Brain microvascular endothelial cell (primary cell): ENCODE measurements at regions not wholly inside any gene's neighbourhood (a gene's known extent, or its start where the extent isn't known, plus 50 kb on each side); places are given as distances from the start of the nearest gene placed in this dataset.

Source experiments
- DNase-seq: peaks from one replicate; pipeline ENCODE4 v3.0.0-alpha.2; 2020
- H3K27ac ChIP-seq: fragments of 250-450 bp; sonication (Bioruptor Pico); 2 replicates; pipeline ENCODE4 v1.5.1; 2020; ENCODE audit warnings: mild to moderate bottlenecking, moderate library complexity
- H3K27me3 ChIP-seq: fragments of 250-450 bp; sonication (Bioruptor Pico); replicated peaks from 2 replicates; pipeline ENCODE4 v1.5.1; 2020; ENCODE audit warnings: mild to moderate bottlenecking
- H3K36me3 ChIP-seq: fragments of 250-450 bp; sonication (Bioruptor Pico); replicated peaks from 2 replicates; pipeline ENCODE4 v1.5.1; 2020; ENCODE audit warnings: mild to moderate bottlenecking
- H3K4me3 ChIP-seq: 2 replicates; pipeline ENCODE4 v1.5.1; 2011; ENCODE audit warnings: low read depth, mild to moderate bottlenecking, control low read depth, low read length, moderate library complexity
- CTCF ChIP-seq: IDR thresholded peaks from 2 replicates; pipeline ENCODE4 v1.5.1; 2011; ENCODE audit warnings: low read depth, mild to moderate bottlenecking, moderate library complexity, low read length, control low read depth, inconsistent platforms; ENCODE audit errors: missing control alignments
- in situ Hi-C: cut with HindIII; loops from 2 replicates; pipeline ENCODE4 v1.10.0; 2017; ENCODE audit warnings: low sequenced_read_pairs, low pct_ligation_motif_present

DNA sequence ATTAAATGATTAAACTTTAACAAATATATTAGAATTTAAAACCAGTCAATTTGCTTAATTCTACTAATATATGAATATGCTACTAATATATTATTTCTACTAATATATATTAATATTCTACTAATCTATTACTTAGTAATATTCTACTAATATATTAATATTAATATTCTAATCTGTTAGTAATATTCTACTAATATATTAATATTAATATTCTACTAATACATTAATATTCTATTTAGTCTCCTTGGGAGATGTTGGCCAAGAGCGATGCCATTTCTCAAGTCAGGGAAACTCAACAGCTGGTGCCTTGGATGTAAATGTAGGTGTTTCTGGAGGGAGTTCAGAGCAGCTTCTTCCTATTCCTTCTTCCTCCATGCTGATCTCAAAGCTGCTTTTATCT, 259.2 kb upstream of the TMTC4 start:
- no peak overlapping the region for H3K27ac ChIP-seq
- in situ Hi-C loops = no loop called here
- no peaks in the 10 kb centered on the region for H3K27me3 ChIP-seq
- no peak overlapping the region for H3K4me3 ChIP-seq
- H3K36me3 ChIP-seq = no peaks in the 10 kb centered on the region
- no peak for DNase-seq
- no peak for TF ChIP-seq CTCF

DNA sequence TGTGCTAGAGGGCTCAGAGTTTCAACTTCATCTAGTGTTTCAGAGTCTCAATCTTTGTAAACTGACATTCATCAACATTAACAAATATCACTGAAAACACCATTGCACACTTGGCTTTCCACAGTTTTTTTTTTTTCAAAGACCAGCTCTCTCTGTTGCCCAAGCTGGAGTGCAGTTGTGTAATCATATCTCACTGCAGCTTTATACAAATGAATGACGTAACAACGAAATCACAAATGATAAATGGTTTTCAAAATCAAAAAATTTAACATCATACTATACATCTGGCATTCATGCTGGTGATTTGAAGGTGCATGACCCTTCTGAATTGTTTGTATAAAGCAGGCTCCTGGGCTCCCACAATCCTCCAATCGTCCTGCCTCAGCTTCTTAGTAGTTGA, 248.0 kb upstream of the TMTC4 start:
- Histone ChIP-seq H3K27me3 (no peaks in the 10 kb centered on the region), H3K27ac (no peak overlapping the region), H3K36me3 (no peaks in the 10 kb centered on the region), H3K4me3 (no peak overlapping the region)
- DNase-seq = no peak
- in situ Hi-C loops = no loop called here
- TF ChIP-seq CTCF = no peak

- Histone ChIP-seq H3K4me3 (no peak overlapping the region), H3K27ac (no peak overlapping the region), H3K36me3 (no peaks in the 10 kb centered on the region), H3K27me3 (no peaks in the 10 kb centered on the region)
- TF ChIP-seq CTCF = no peak
- no peak for DNase-seq
- in situ Hi-C loops = no loop called here
Observed at GRCh38 chr13:100921139-100921538, 246.5 kb upstream of the TMTC4 start.

- Histone ChIP-seq H3K27ac (no peak overlapping the region), H3K27me3 (no peaks in the 10 kb centered on the region), H3K4me3 (no peak overlapping the region), H3K36me3 (no peaks in the 10 kb centered on the region)
- no peak for DNase-seq
- no peak for TF ChIP-seq CTCF
- in situ Hi-C loops = no loop called here
Observed at GRCh38 chr13:100917011-100917410, 242.4 kb upstream of the TMTC4 start.

- no peak for TF ChIP-seq CTCF
Observed at GRCh38 chr13:100913143-100913542, 238.5 kb upstream of the TMTC4 start.

GRCh38 chr13:100904293-100904976, 229.8 kb upstream of the TMTC4 start:
- no peaks in the 10 kb centered on the region for H3K27me3 ChIP-seq
- in situ Hi-C loops = no loop called here
- no peak overlapping the region for H3K27ac ChIP-seq
- no peaks in the 10 kb centered on the region for H3K36me3 ChIP-seq
- DNase-seq = no peak
- no peak overlapping the region for H3K4me3 ChIP-seq
- no peak for TF ChIP-seq CTCF

More at GRCh38 chr13:100913143-100913542, 238.5 kb upstream of the TMTC4 start:
- Histone ChIP-seq H3K36me3 (no peaks in the 10 kb centered on the region), H3K27me3 (no peaks in the 10 kb centered on the region), H3K27ac (no peak overlapping the region), H3K4me3 (no peak overlapping the region)
- in situ Hi-C loops = no loop called here
- no peak for DNase-seq
